K562 (cell line): ENCODE measurements at regions not wholly inside any gene's neighbourhood (a gene's known extent, or its start where the extent isn't known, plus 50 kb on each side); places are given as distances from the start of the nearest gene placed in this dataset.
"Not testable (repeated sequence)": the region's sequence is repeated elsewhere in the genome, so short reads cannot be mapped to it uniquely, and the experiment has no call there.

Experiments used
- ATAC-seq: fragments of 200-7000 bp; cut with Tn5 transposase; 3 replicates; pipeline ENCODE4 v1.9.1; 2020; ENCODE audit warnings: moderate library complexity
- BruUV-seq: library from RNA; stranded (reverse); fragments of 400-500 nt; replicated peaks from 2 replicates; lab custom pipeline; 2021; lab: Mats Ljungman, UMichigan
- CTCF ChIA-PET: fragments of 300-600 bp; formaldehyde crosslinking; extraction: SDS; loops from one replicate; lab custom pipeline; 2021; ENCODE audit warnings: low intra/inter-chr PET ratio; lab: Yijun Ruan, JAX
- POLR2A ChIA-PET: fragments of 300-600, 350-650 bp; sonication (Branson Sonifier 250); formaldehyde crosslinking; extraction: SDS; loops from one replicate; lab custom pipeline; 2021; ENCODE audit warnings: antibody characterized with exemption, inconsistent platforms; lab: Yijun Ruan, JAX
- DNase-seq, 4 experiments: peaks; one replicate each; pipeline versions ENCODE4 v3.0.0 to v3.0.0-alpha.2; 2011 to 2018; ENCODE audit warnings: low spot score in 3 of 4, mixed read lengths in 3 of 4; ENCODE audit errors: extremely low read depth in 1 of 4
- FAIRE-seq: peaks from 2 replicates; lab custom pipeline; 2011; peaks lifted over from hg19 to GRCh38; lab: Jason Lieb, UNC
- H2AFZ ChIP-seq: 2 replicates; pipeline ENCODE4 v1.6.0; 2011; ENCODE audit warnings: low read depth, low read length, control low read depth, inconsistent platforms
- H3K27ac ChIP-seq: fragments of 200-600 bp; 3 replicates; pipeline ENCODE4 v1.8.0; 2011; ENCODE audit warnings: low read depth, mild to moderate bottlenecking, control low read depth, inconsistent platforms, low read length, moderate library complexity, mixed read lengths; ENCODE audit errors: extremely low read depth
- H3K27me3 ChIP-seq, 2 experiments: fragments of 300-600 bp in 1 of 2; 2 replicates in 1 of 2; 3 replicates in 1 of 2; pipeline versions ENCODE4 v1.6.0 to v1.8.0; 2011; ENCODE audit warnings: inconsistent platforms in 2 of 2, low read length in 2 of 2, mild to moderate bottlenecking in 1 of 2, mixed read lengths in 1 of 2, moderate library complexity in 1 of 2; ENCODE audit not compliant: control insufficient read depth in 2 of 2, insufficient read depth in 2 of 2
- H3K36me3 ChIP-seq: fragments of 300-600 bp; 3 replicates; pipeline ENCODE4 v1.8.0; 2011; ENCODE audit warnings: mild to moderate bottlenecking, low read length, inconsistent platforms; ENCODE audit not compliant: control insufficient read depth, insufficient read depth
- H3K4me1 ChIP-seq, 2 experiments: fragments of 200-600 bp in 1 of 2; replicated peaks in 1 of 2; 2 replicates in 1 of 2; 3 replicates in 1 of 2; pipeline versions ENCODE4 v1.5.1 to v1.8.0; 2011; ENCODE audit warnings: inconsistent platforms in 2 of 2, low read length in 2 of 2, mild to moderate bottlenecking in 1 of 2, mixed read lengths in 1 of 2, moderate library complexity in 1 of 2; ENCODE audit not compliant: control insufficient read depth in 2 of 2, insufficient read depth in 2 of 2
- H3K4me2 ChIP-seq: 2 replicates; pipeline ENCODE4 v1.6.1; 2011; ENCODE audit warnings: low read length, control low read depth, inconsistent platforms, mixed read lengths; ENCODE audit not compliant: insufficient read depth
- H3K4me3 ChIP-seq: fragments of 200-600 bp; sonication (generic), shearing (Covaris generic); 2 replicates; pipeline ENCODE4 v1.5.1; 2016; ENCODE audit warnings: control low read depth, inconsistent platforms
- H3K79me2 ChIP-seq: fragments of 200-600 bp; 3 replicates; pipeline ENCODE4 v1.8.0; 2011; ENCODE audit warnings: low read length, inconsistent platforms; ENCODE audit not compliant: control insufficient read depth, insufficient read depth
- H3K9ac ChIP-seq, 2 experiments: 2 replicates each; pipeline versions ENCODE4 v1.6.0 to v1.6.1; 2011; ENCODE audit warnings: low read depth in 2 of 2, low read length in 2 of 2, control low read depth in 1 of 2, inconsistent platforms in 1 of 2, mild to moderate bottlenecking in 1 of 2, mixed read lengths in 1 of 2; ENCODE audit not compliant: insufficient read depth in 1 of 2
- H3K9me1 ChIP-seq: one replicate; pipeline ENCODE4 v1.6.0; 2011; ENCODE audit warnings: inconsistent platforms, mild to moderate bottlenecking, low read length, moderate library complexity; ENCODE audit not compliant: control insufficient read depth, insufficient read depth
- H3K9me3 ChIP-seq: replicated peaks from 2 replicates; pipeline ENCODE4 v1.5.1; 2011; ENCODE audit warnings: low read depth, low read length, inconsistent platforms; ENCODE audit not compliant: control insufficient read depth, insufficient read depth
- H4K20me1 ChIP-seq: replicated peaks from 2 replicates; pipeline ENCODE4 v1.6.1; 2011; ENCODE audit warnings: low read length, inconsistent platforms, mixed read lengths; ENCODE audit not compliant: control insufficient read depth, insufficient read depth
- YY1 ChIP-seq, 3 experiments: IDR thresholded peaks; 2 replicates each; pipeline ENCODE4 v1.6.1; 2011; ENCODE audit warnings: low read length in 2 of 3, mild to moderate bottlenecking in 2 of 3, moderate library complexity in 2 of 3, borderline replicate concordance in 1 of 3, control low read depth in 1 of 3, low read depth in 1 of 3; ENCODE audit not compliant: insufficient read depth in 3 of 3, insufficient replicate concordance in 2 of 3, control insufficient read depth in 1 of 3, insufficient read length in 1 of 3; ENCODE audit errors: extremely low read depth in 1 of 3
- ZBTB8A ChIP-seq: fragments of 450-650 bp; IDR thresholded peaks from 2 replicates; pipeline ENCODE4 v1.6.1; 2018; ENCODE audit warnings: mild to moderate bottlenecking, moderate library complexity; ENCODE audit not compliant: partially characterized antibody
- WGBS: fragments of 100-300 bp; shearing (Covaris generic); methylation state at CpG from one replicate; pipeline ENCODE4 v1.1.6; 2016; ENCODE audit warnings: low coverage, mixed read lengths; ENCODE audit not compliant: insufficient coverage; ENCODE audit errors: missing lambda C conversion rate; 5-methylcytosine and 5-hydroxymethylcytosine counted together
- in situ Hi-C: fragments of 300-500 bp; cut with MboI; formaldehyde crosslinking; loops from 4 replicates; pipeline ENCODE4 v1.15.0; 2018; ENCODE audit warnings: inconsistent platforms, mixed read lengths
- intact Hi-C: fragments of 100-400 bp; cut with micrococcal nuclease; formaldehyde crosslinking; loops from 2 replicates; pipeline ENCODE4 v1.14.2; 2022

DNA sequence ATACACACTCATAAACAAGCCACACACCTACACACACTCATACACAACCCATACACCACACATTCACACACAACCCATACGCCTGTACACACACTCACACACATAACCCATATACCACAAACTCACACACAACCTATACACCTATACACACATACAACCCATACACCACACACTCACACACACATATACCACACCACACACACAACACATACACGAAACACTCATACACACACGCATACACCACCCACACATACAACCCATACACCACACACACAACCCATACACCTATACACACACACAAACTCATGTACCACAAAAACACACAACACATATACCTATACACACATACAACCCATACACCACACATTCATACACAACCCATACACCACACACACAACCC, 164.3 kb downstream of the TMEM121 start (continued):
- no peak for TF ChIP-seq YY1 (IDR thresholded peaks at IDR 0.05; ENCODE audit: borderline replicate concordance in 1 of 3, control insufficient read depth in 1 of 3, extremely low read depth in 1 of 3, insufficient read depth in 3 of 3, insufficient read length in 1 of 3, insufficient replicate concordance in 2 of 3, low read depth in 1 of 3, low read length in 2 of 3)
- no peak for TF ChIP-seq ZBTB8A

DNA sequence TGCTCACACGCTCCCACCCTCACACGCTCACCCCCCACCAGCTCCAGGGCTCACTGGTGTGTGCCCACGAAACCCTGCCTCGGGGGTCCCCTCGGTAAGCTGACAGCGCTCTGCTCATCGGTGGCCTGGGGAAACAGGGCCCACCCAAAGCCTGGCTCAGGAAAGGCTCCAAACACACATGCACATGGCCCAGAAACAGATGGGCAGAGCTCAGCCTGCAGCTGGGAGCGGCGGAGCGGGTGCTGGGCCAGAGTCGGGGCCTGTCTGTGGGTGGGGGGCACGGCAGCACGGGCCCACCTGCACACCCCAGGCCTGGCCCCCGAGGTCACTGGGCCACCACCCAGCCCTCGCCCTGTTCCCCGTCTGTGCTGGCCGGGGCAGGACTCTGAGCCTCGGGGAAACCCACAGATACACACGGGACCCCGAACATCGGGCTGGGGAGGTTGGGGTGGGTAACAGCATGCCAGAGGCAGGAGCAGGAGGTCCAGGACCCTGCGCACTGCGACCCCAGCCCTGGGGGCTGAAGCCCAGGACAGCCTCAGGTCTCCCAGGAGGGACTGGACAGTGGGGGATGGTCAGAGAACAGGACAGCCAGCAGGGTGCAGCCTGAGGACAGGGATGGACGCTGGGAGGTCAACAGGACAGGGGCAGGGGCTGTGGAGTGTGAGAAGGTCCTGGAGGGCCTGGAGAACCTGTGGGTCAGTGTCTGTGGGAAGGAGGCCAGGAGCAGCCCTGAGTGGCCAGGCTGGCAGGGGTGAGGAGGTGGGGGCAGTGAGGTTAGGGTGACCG, 165.1 kb downstream of the TMEM121 start:
- FAIRE-seq, H4K20me1 ChIP-seq, H3K9me1 ChIP-seq, H3K4me1 ChIP-seq, DNase-seq, H3K4me2 ChIP-seq, in situ Hi-C loops, H3K9me3 ChIP-seq, BruUV-seq, H3K79me2 ChIP-seq, POLR2A ChIA-PET, H3K4me3 ChIP-seq, H3K36me3 ChIP-seq, intact Hi-C loops, H3K27me3 ChIP-seq, CTCF ChIA-PET, H3K27ac ChIP-seq, ATAC-seq, H2AFZ ChIP-seq, H3K9ac ChIP-seq: not testable (repeated sequence)
- WGBS = 10% methylated on average over 7 of the region's 25 CpGs

DNA sequence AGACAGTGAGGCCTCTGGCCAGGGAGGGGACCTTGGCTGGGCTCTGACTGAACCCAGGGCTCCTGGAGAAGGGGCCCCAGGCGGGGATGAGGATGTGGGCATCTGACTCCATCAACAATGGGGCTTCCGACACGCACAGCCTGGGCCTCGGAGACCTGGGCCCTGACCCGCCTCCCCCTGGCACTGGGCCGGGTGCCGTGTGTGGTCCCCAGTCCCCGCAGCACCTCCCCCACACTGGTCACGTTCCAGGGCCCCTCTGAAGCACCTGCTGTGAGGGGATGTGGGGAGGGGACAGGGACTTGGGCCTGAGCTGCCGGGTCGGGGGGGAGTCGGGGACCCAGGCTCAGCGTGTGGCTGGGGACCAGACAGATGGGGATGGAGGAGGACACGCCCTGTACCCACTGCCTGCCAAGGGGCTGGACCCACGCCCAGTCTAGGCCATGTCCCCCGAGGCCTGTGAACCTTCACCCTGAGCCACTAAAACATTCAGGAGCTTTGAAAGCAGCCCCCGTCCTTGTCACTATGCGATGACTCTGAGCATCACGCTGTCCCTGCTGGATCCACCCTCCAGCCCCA, 165.8 kb downstream of the TMEM121 start:
- H2AFZ ChIP-seq, H3K9me1 ChIP-seq, H3K4me2 ChIP-seq, POLR2A ChIA-PET, CTCF ChIA-PET, H4K20me1 ChIP-seq, H3K36me3 ChIP-seq, BruUV-seq, in situ Hi-C loops, intact Hi-C loops, H3K79me2 ChIP-seq, H3K27me3 ChIP-seq, H3K9ac ChIP-seq, ATAC-seq, DNase-seq, FAIRE-seq, H3K4me3 ChIP-seq, H3K4me1 ChIP-seq, H3K27ac ChIP-seq, H3K9me3 ChIP-seq: not testable (repeated sequence)
- 0% methylated on average over 1 of the region's 19 CpGs for WGBS
